GM23338 (cell line): ENCODE measurements at regions not wholly inside any gene's neighbourhood (a gene's known extent, or its start where the extent isn't known, plus 50 kb on each side); places are given as distances from the start of the nearest gene placed in this dataset.

Experiments
- ATAC-seq: fragments of 200-7000 bp; cut with Tn5 transposase; 3 replicates; pipeline ENCODE4 v1.9.1; 2020
- DNase-seq: peaks from one replicate; pipeline ENCODE4 v3.0.0-alpha.2; 2015; ENCODE audit warnings: low spot score
- H2AFZ ChIP-seq: fragments of 200-600 bp; sonication (generic); 2 replicates; pipeline ENCODE4 v1.8.0; 2016; ENCODE audit warnings: antibody characterized with exemption, mild to moderate bottlenecking, moderate library complexity
- H3F3A ChIP-seq: fragments of 200-600 bp; sonication (generic); replicated peaks from 2 replicates; pipeline ENCODE4 v1.8.0; 2017; ENCODE audit warnings: antibody characterized with exemption, mixed run types, low read depth
- H3K27ac ChIP-seq: fragments of 200-600 bp; sonication (generic); 2 replicates; pipeline ENCODE4 v1.6.1; 2016; ENCODE audit warnings: low read depth
- H3K27me3 ChIP-seq: fragments of 200-600 bp; sonication (generic); 2 replicates; pipeline ENCODE4 v1.8.0; 2016; ENCODE audit warnings: mild to moderate bottlenecking, mixed run types, moderate library complexity; ENCODE audit not compliant: insufficient read depth
- H3K36me3 ChIP-seq: fragments of 200-600 bp; sonication (generic); 2 replicates; pipeline ENCODE4 v1.8.0; 2016; ENCODE audit warnings: mild to moderate bottlenecking; ENCODE audit not compliant: insufficient read depth
- H3K4me1 ChIP-seq: fragments of 200-600 bp; sonication (generic); 2 replicates; pipeline ENCODE4 v1.8.0; 2016; ENCODE audit warnings: mild to moderate bottlenecking, moderate library complexity; ENCODE audit not compliant: insufficient read depth
- H3K4me2 ChIP-seq: fragments of 200-600 bp; sonication (generic); 2 replicates; pipeline ENCODE4 v1.7.1; 2017; ENCODE audit warnings: mixed run types
- H3K4me3 ChIP-seq: fragments of 200-600 bp; sonication (generic); 2 replicates; pipeline ENCODE4 v1.6.1; 2016; ENCODE audit warnings: mixed run types
- H3K79me2 ChIP-seq: fragments of 200-600 bp; sonication (generic); replicated peaks from 2 replicates; pipeline ENCODE4 v1.8.0; 2017; ENCODE audit warnings: mild to moderate bottlenecking; ENCODE audit not compliant: insufficient read depth
- H3K9me2 ChIP-seq: fragments of 200-600 bp; sonication (generic); 2 replicates; pipeline ENCODE4 v1.8.0; 2017; ENCODE audit not compliant: insufficient read depth
- H4K20me1 ChIP-seq: fragments of 200-600 bp; sonication (generic); replicated peaks from 2 replicates; pipeline ENCODE4 v1.8.0; 2017; ENCODE audit warnings: mild to moderate bottlenecking; ENCODE audit not compliant: insufficient read depth
- H3K27ac Mint-ChIP-seq: 2 replicates; pipeline ENCODE4 v1.8.0; 2020; ENCODE audit warnings: inconsistent platforms, mild to moderate bottlenecking, moderate library complexity, mixed read lengths
- H3K27me3 Mint-ChIP-seq: 3 replicates; pipeline ENCODE4 v1.8.0; 2022; ENCODE audit warnings: low read depth, mild to moderate bottlenecking, moderate library complexity, mixed read lengths, inconsistent platforms; ENCODE audit not compliant: insufficient read depth, poor library complexity
- H3K36me3 Mint-ChIP-seq: 3 replicates; pipeline ENCODE4 v1.8.0; 2021; ENCODE audit warnings: low read depth, mild to moderate bottlenecking, inconsistent platforms, moderate library complexity, mixed read lengths
- H3K4me1 Mint-ChIP-seq: 3 replicates; pipeline ENCODE4 v1.8.0; 2020; ENCODE audit warnings: mild to moderate bottlenecking, inconsistent platforms, mixed read lengths
- H3K4me3 Mint-ChIP-seq: 3 replicates; pipeline ENCODE4 v1.8.0; 2021; ENCODE audit warnings: moderate library complexity, mild to moderate bottlenecking, inconsistent platforms, mixed read lengths
- H3K9me3 Mint-ChIP-seq: 3 replicates; pipeline ENCODE4 v1.8.0; 2020; ENCODE audit warnings: moderate library complexity, mild to moderate bottlenecking, inconsistent platforms, mixed read lengths
- EZH2 ChIP-seq: fragments of 200-600 bp; sonication (generic); IDR thresholded peaks from one replicate; pipeline ENCODE4 v1.8.0; 2017; ENCODE audit warnings: antibody characterized with exemption, mild to moderate bottlenecking, low read depth; ENCODE audit not compliant: unreplicated experiment
- JUNB ChIP-seq: IDR thresholded peaks from one replicate; pipeline ENCODE4 v1.6.1; 2016; ENCODE audit warnings: antibody characterized with exemption; ENCODE audit not compliant: unreplicated experiment
- NANOG ChIP-seq: IDR thresholded peaks from 2 replicates; pipeline ENCODE4 v1.6.1; 2016; ENCODE audit warnings: antibody characterized with exemption, borderline replicate concordance
- STAT1 ChIP-seq: IDR thresholded peaks from one replicate; pipeline ENCODE4 v1.6.1; 2016; ENCODE audit warnings: antibody characterized with exemption; ENCODE audit not compliant: unreplicated experiment
- ZNF114 ChIP-seq: fragments of 250-450 bp; sonication (Bioruptor Pico); IDR thresholded peaks from 2 replicates; pipeline ENCODE4 v1.5.0; 2020; ENCODE audit warnings: mild to moderate bottlenecking, moderate library complexity
- ZNF331 ChIP-seq: fragments of 250-450 bp; sonication (Bioruptor Pico); IDR thresholded peaks from 2 replicates; pipeline ENCODE4 v1.5.0; 2020; ENCODE audit warnings: low read depth, mild to moderate bottlenecking, moderate library complexity
- TF ChIP-seq, protein P1 (sequence below): IDR thresholded peaks from one replicate; pipeline ENCODE4 v1.6.1; 2018; ENCODE audit warnings: antibody characterized with exemption; ENCODE audit not compliant: unreplicated experiment
- TF ChIP-seq, protein P2 (sequence below), 2 experiments: fragments of 200-600 bp in 1 of 2; sonication (generic) in 1 of 2; conservative IDR thresholded peaks; 2 replicates each; pipeline versions ENCODE4 v1.5.1 to v1.6.1; 2016 to 2017; ENCODE audit warnings: antibody characterized with exemption in 2 of 2, low read depth in 2 of 2, mild to moderate bottlenecking in 2 of 2, moderate library complexity in 1 of 2
- TF ChIP-seq, protein P3 (sequence below): fragments of 250-450 bp; sonication (Bioruptor Pico); IDR thresholded peaks from 2 replicates; pipeline ENCODE4 v1.5.0; 2020; ENCODE audit warnings: mild to moderate bottlenecking, moderate library complexity

DNA sequence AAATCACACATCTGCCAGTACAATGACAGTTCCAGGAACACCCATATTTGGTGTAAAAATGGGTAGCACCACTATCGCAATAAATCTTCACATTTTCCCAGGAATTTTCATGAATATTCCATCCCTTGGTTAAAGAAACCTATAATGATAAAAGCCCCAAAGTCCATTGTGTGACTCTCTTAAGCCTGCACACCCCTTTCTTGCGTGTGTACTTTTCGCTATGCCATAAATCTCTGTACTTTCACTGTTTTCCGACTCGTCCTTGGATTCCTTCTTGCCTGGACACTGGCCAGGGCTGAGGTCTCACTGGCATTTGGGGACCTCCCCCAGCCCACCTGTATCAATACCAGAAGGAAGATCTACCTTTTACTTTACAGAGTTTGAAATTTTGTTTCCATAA, 172.3 kb downstream of the RNF152 start:
- no peak overlapping the region for H2AFZ ChIP-seq
- Mint-ChIP-seq H3K4me3 (no peak overlapping the region), H3K27ac (no peak overlapping the region), H3K27me3 (no peaks in the 10 kb centered on the region), H3K36me3 (no peaks in the 10 kb centered on the region), H3K4me1 (peaks cover 13% of the 10 kb centered on the region), H3K9me3 (no peaks in the 10 kb centered on the region)
- H3K4me1 ChIP-seq, result peaks cover 18% of the 10 kb centered on the region
- H4K20me1 ChIP-seq, result no peaks in the 10 kb centered on the region
- no peak overlapping the region for H3K4me2 ChIP-seq
- H3K27ac ChIP-seq, result no peak overlapping the region
- H3K36me3 ChIP-seq, result 0 out of 2 replicates have a peak, but pooled peaks cover 2% of the 10 kb centered on the region
- H3K4me3 ChIP-seq, result no peak overlapping the region
- 0 out of 2 replicates have a peak, but pooled peaks cover 4% of the 10 kb centered on the region for H3K9me2 ChIP-seq
- no peaks in the 10 kb centered on the region for H3F3A ChIP-seq
- DNase-seq (no peak), ATAC-seq (no peak)
- no peaks in the 10 kb centered on the region for H3K27me3 ChIP-seq
- no peak for TF ChIP-seq ZNF331 (CRISPR knock-in tag)
- TF ChIP-seq STAT1, result no peak
- no peak for TF ChIP-seq NANOG
- no peak for TF ChIP-seq ZNF114 (CRISPR knock-in tag)
- no peak for TF ChIP-seq JUNB
- TF ChIP-seq, protein P1, sequence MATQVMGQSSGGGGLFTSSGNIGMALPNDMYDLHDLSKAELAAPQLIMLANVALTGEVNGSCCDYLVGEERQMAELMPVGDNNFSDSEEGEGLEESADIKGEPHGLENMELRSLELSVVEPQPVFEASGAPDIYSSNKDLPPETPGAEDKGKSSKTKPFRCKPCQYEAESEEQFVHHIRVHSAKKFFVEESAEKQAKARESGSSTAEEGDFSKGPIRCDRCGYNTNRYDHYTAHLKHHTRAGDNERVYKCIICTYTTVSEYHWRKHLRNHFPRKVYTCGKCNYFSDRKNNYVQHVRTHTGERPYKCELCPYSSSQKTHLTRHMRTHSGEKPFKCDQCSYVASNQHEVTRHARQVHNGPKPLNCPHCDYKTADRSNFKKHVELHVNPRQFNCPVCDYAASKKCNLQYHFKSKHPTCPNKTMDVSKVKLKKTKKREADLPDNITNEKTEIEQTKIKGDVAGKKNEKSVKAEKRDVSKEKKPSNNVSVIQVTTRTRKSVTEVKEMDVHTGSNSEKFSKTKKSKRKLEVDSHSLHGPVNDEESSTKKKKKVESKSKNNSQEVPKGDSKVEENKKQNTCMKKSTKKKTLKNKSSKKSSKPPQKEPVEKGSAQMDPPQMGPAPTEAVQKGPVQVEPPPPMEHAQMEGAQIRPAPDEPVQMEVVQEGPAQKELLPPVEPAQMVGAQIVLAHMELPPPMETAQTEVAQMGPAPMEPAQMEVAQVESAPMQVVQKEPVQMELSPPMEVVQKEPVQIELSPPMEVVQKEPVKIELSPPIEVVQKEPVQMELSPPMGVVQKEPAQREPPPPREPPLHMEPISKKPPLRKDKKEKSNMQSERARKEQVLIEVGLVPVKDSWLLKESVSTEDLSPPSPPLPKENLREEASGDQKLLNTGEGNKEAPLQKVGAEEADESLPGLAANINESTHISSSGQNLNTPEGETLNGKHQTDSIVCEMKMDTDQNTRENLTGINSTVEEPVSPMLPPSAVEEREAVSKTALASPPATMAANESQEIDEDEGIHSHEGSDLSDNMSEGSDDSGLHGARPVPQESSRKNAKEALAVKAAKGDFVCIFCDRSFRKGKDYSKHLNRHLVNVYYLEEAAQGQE, result no peak
- TF ChIP-seq, protein P2, sequence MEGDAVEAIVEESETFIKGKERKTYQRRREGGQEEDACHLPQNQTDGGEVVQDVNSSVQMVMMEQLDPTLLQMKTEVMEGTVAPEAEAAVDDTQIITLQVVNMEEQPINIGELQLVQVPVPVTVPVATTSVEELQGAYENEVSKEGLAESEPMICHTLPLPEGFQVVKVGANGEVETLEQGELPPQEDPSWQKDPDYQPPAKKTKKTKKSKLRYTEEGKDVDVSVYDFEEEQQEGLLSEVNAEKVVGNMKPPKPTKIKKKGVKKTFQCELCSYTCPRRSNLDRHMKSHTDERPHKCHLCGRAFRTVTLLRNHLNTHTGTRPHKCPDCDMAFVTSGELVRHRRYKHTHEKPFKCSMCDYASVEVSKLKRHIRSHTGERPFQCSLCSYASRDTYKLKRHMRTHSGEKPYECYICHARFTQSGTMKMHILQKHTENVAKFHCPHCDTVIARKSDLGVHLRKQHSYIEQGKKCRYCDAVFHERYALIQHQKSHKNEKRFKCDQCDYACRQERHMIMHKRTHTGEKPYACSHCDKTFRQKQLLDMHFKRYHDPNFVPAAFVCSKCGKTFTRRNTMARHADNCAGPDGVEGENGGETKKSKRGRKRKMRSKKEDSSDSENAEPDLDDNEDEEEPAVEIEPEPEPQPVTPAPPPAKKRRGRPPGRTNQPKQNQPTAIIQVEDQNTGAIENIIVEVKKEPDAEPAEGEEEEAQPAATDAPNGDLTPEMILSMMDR (conservative IDR thresholded peaks at IDR 0.05; ENCODE audit: low read depth in 2 of 2), result no peak
- TF ChIP-seq EZH2, result no peak
- TF ChIP-seq, protein P3, sequence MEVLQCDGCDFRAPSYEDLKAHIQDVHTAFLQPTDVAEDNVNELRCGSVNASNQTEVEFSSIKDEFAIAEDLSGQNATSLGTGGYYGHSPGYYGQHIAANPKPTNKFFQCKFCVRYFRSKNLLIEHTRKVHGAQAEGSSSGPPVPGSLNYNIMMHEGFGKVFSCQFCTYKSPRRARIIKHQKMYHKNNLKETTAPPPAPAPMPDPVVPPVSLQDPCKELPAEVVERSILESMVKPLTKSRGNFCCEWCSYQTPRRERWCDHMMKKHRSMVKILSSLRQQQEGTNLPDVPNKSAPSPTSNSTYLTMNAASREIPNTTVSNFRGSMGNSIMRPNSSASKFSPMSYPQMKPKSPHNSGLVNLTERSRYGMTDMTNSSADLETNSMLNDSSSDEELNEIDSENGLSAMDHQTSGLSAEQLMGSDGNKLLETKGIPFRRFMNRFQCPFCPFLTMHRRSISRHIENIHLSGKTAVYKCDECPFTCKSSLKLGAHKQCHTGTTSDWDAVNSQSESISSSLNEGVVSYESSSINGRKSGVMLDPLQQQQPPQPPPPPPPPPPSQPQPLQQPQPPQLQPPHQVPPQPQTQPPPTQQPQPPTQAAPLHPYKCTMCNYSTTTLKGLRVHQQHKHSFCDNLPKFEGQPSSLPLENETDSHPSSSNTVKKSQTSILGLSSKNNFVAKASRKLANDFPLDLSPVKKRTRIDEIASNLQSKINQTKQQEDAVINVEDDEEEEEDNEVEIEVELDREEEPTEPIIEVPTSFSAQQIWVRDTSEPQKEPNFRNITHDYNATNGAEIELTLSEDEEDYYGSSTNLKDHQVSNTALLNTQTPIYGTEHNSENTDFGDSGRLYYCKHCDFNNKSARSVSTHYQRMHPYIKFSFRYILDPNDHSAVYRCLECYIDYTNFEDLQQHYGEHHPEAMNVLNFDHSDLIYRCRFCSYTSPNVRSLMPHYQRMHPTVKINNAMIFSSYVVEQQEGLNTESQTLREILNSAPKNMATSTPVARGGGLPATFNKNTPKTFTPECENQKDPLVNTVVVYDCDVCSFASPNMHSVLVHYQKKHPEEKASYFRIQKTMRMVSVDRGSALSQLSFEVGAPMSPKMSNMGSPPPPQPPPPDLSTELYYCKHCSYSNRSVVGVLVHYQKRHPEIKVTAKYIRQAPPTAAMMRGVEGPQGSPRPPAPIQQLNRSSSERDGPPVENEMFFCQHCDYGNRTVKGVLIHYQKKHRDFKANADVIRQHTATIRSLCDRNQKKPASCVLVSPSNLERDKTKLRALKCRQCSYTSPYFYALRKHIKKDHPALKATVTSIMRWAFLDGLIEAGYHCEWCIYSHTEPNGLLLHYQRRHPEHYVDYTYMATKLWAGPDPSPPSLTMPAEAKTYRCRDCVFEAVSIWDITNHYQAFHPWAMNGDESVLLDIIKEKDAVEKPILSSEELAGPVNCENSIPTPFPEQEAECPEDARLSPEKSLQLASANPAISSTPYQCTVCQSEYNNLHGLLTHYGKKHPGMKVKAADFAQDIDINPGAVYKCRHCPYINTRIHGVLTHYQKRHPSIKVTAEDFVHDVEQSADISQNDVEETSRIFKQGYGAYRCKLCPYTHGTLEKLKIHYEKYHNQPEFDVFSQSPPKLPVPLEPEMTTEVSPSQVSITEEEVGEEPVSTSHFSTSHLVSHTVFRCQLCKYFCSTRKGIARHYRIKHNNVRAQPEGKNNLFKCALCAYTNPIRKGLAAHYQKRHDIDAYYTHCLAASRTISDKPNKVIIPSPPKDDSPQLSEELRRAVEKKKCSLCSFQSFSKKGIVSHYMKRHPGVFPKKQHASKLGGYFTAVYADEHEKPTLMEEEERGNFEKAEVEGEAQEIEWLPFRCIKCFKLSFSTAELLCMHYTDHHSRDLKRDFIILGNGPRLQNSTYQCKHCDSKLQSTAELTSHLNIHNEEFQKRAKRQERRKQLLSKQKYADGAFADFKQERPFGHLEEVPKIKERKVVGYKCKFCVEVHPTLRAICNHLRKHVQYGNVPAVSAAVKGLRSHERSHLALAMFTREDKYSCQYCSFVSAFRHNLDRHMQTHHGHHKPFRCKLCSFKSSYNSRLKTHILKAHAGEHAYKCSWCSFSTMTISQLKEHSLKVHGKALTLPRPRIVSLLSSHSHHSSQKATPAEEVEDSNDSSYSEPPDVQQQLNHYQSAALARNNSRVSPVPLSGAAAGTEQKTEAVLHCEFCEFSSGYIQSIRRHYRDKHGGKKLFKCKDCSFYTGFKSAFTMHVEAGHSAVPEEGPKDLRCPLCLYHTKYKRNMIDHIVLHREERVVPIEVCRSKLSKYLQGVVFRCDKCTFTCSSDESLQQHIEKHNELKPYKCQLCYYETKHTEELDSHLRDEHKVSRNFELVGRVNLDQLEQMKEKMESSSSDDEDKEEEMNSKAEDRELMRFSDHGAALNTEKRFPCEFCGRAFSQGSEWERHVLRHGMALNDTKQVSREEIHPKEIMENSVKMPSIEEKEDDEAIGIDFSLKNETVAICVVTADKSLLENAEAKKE (CRISPR knock-in tag), result no peak
- H3K79me2 ChIP-seq, result no peaks in the 10 kb centered on the region
